ENCODE measurements at regions not wholly inside any gene's neighbourhood (a gene's known extent, or its start where the extent isn't known, plus 50 kb on each side); places are given as distances from the start of the nearest gene placed in this dataset.

- TF ChIP-seq EZH2 (IDR thresholded peaks at IDR 0.05; ENCODE audit: borderline replicate concordance, insufficient read depth, low read depth, low read length, poor library complexity, severe bottlenecking): no peak
- TF ChIP-seq, protein P1, sequence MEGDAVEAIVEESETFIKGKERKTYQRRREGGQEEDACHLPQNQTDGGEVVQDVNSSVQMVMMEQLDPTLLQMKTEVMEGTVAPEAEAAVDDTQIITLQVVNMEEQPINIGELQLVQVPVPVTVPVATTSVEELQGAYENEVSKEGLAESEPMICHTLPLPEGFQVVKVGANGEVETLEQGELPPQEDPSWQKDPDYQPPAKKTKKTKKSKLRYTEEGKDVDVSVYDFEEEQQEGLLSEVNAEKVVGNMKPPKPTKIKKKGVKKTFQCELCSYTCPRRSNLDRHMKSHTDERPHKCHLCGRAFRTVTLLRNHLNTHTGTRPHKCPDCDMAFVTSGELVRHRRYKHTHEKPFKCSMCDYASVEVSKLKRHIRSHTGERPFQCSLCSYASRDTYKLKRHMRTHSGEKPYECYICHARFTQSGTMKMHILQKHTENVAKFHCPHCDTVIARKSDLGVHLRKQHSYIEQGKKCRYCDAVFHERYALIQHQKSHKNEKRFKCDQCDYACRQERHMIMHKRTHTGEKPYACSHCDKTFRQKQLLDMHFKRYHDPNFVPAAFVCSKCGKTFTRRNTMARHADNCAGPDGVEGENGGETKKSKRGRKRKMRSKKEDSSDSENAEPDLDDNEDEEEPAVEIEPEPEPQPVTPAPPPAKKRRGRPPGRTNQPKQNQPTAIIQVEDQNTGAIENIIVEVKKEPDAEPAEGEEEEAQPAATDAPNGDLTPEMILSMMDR (IDR thresholded peaks at IDR 0.05): no peak
- no peaks in the 10 kb centered on the region for H3K4me1 ChIP-seq (ENCODE audit: control insufficient read depth in 2 of 2, insufficient read depth in 2 of 2, low read length in 2 of 2)
- no peak for ATAC-seq (ENCODE audit: low read depth)
- no peak overlapping the region for H3K4me3 ChIP-seq (ENCODE audit: control extremely low read depth in 1 of 5, extremely low read depth in 1 of 5, insufficient read depth in 1 of 5, low read depth in 2 of 5, low read length in 4 of 5)
- no peaks in the 10 kb centered on the region for H3K79me2 ChIP-seq (ENCODE audit: control insufficient read depth, insufficient read depth, low read length)
- H3K4me2 ChIP-seq (replicated peaks; ENCODE audit: low read depth, low read length, poor library complexity, severe bottlenecking): no peak overlapping the region
- H3K27ac Mint-ChIP-seq: no peak overlapping the region
- H2AFZ ChIP-seq (ENCODE audit: insufficient read depth, low read depth, low read length, poor library complexity, severe bottlenecking): no peak overlapping the region
- peaks cover 0 to 7% (median 0%) of the 10 kb centered on the region in 3 donors for H3K9me3 ChIP-seq (ENCODE audit: control extremely low read depth in 1 of 3, control insufficient read depth in 2 of 3, insufficient read depth in 1 of 3, low read length in 2 of 3)
- no peak overlapping the region for H3K27ac ChIP-seq (ENCODE audit: low read length in 2 of 2)
- no peaks in the 10 kb centered on the region for H3K9me3 Mint-ChIP-seq (ENCODE audit: insufficient read depth)
- ChIA-PET POLR2A (no interaction called here), CTCF (no interaction called here)
- WGBS (ENCODE audit: insufficient coverage): 91% methylated on average over 1 of the region's 4 CpGs
- H3K9ac ChIP-seq (ENCODE audit: low read length): no peak overlapping the region
- intact Hi-C loops (cut with micrococcal nuclease): no loop called here
- H3K27me3 Mint-ChIP-seq: peaks cover 11% of the 10 kb centered on the region
- no peak overlapping the region for H3K4me3 Mint-ChIP-seq
- H4K20me1 ChIP-seq (ENCODE audit: control insufficient read depth, insufficient read depth, low read length, poor library complexity, severe bottlenecking): no peaks in the 10 kb centered on the region
- no peaks in the 10 kb centered on the region for H3K4me1 Mint-ChIP-seq
- no peaks in the 10 kb centered on the region for H3K36me3 ChIP-seq (replicated peaks in 1 of 2; ENCODE audit: control extremely low read depth in 1 of 2, control insufficient read depth in 1 of 2, extremely low read depth in 1 of 2, insufficient read depth in 2 of 2, low read length in 1 of 2)
- DNase-seq: no peak
- no peaks in the 10 kb centered on the region for H3K27me3 ChIP-seq (replicated peaks in 1 of 4; ENCODE audit: control extremely low read depth in 1 of 4, control insufficient read depth in 3 of 4, insufficient read depth in 4 of 4, low read length in 3 of 4)
These were observed 128.3 kb upstream of the SPATS2L start for GRCh38 chr2:200177971-200178911.

DNA sequence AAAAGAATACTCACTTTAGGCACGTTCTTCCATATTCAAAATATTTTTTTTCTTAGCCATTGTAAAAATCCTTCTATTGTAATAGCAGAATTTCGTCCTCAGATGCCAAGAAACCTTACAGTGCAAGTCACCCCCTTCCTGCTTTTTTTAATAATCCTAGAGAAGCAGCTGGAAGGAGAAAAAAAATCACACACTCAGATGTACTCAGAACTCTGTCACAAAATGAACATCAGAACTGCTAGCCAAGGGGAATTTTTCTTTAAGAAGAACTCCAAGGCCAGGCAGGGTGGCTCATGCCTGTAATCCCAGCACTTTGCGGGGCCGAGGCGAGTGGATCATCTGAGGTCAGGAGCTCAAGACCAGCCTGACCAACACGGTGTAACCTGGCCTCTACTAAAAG lies 127.3 kb upstream of the SPATS2L start:
- H3K9ac ChIP-seq (ENCODE audit: low read length): no peak overlapping the region
- Mint-ChIP-seq H3K9me3 (ENCODE audit: insufficient read depth) (no peaks in the 10 kb centered on the region), H3K4me3 (no peak overlapping the region), H3K27me3 (peaks cover 13% of the 10 kb centered on the region), H3K27ac (no peak overlapping the region), H3K4me1 (no peaks in the 10 kb centered on the region)
- H3K36me3 ChIP-seq (replicated peaks in 1 of 2; ENCODE audit: control extremely low read depth in 1 of 2, control insufficient read depth in 1 of 2, extremely low read depth in 1 of 2, insufficient read depth in 2 of 2, low read length in 1 of 2): no peaks in the 10 kb centered on the region
- DNase-seq (no peak), ATAC-seq (ENCODE audit: low read depth) (no peak)
- H4K20me1 ChIP-seq (ENCODE audit: control insufficient read depth, insufficient read depth, low read length, poor library complexity, severe bottlenecking): no peaks in the 10 kb centered on the region
- H3K9me3 ChIP-seq (ENCODE audit: control extremely low read depth in 1 of 3, control insufficient read depth in 2 of 3, insufficient read depth in 1 of 3, low read length in 2 of 3): peaks cover 0 to 7% (median 0%) of the 10 kb centered on the region in 3 donors
- WGBS (ENCODE audit: insufficient coverage): 90% methylated on average over 4 of the region's 6 CpGs
- peaks cover 0 to 2% (median 0%) of the 10 kb centered on the region in 4 experiments for H3K27me3 ChIP-seq (replicated peaks in 1 of 4; ENCODE audit: control extremely low read depth in 1 of 4, control insufficient read depth in 3 of 4, insufficient read depth in 4 of 4, low read length in 3 of 4)
- no peak overlapping the region for H3K27ac ChIP-seq (ENCODE audit: low read length in 2 of 2)
- ChIA-PET CTCF (no interaction called here), POLR2A (no interaction called here)
- H3K4me2 ChIP-seq (replicated peaks; ENCODE audit: low read depth, low read length, poor library complexity, severe bottlenecking): no peak overlapping the region
- no peak overlapping the region for H3K4me3 ChIP-seq (ENCODE audit: control extremely low read depth in 1 of 5, extremely low read depth in 1 of 5, insufficient read depth in 1 of 5, low read depth in 2 of 5, low read length in 4 of 5)
- H2AFZ ChIP-seq (ENCODE audit: insufficient read depth, low read depth, low read length, poor library complexity, severe bottlenecking): no peak overlapping the region
- no peak for TF ChIP-seq EZH2 (IDR thresholded peaks at IDR 0.05; ENCODE audit: borderline replicate concordance, insufficient read depth, low read depth, low read length, poor library complexity, severe bottlenecking)
- TF ChIP-seq, protein P1 (IDR thresholded peaks at IDR 0.05): no peak
- no peaks in the 10 kb centered on the region for H3K79me2 ChIP-seq (ENCODE audit: control insufficient read depth, insufficient read depth, low read length)
- H3K4me1 ChIP-seq (ENCODE audit: control insufficient read depth in 2 of 2, insufficient read depth in 2 of 2, low read length in 2 of 2): no peaks in the 10 kb centered on the region
- intact Hi-C loops (cut with micrococcal nuclease): no loop called here

Data from B cell (primary cell).